GM12875 (cell line): ENCODE measurements at regions not wholly inside any gene's neighbourhood (a gene's known extent, or its start where the extent isn't known, plus 50 kb on each side); places are given as distances from the start of the nearest gene placed in this dataset.

Experiments used
- H3K4me3 ChIP-seq: one replicate; pipeline ENCODE4 v1.5.1; 2011; ENCODE audit warnings: low read depth, low read length, control low read depth
- CTCF ChIP-seq: IDR thresholded peaks from 2 replicates; pipeline ENCODE4 v1.5.1; 2011; ENCODE audit warnings: low read depth, mild to moderate bottlenecking, control low read depth, inconsistent platforms, low read length, moderate library complexity, borderline replicate concordance; ENCODE audit not compliant: insufficient read depth

GRCh38 chr22:44616882-44617655 lies 84.9 kb upstream of the PRR5 start:
- TF ChIP-seq CTCF, result no peak
- no peak overlapping the region for H3K4me3 ChIP-seq

- TF ChIP-seq CTCF, result no peak
- H3K4me3 ChIP-seq, result no peak overlapping the region
Observed at GRCh38 chr22:44616461-44616860, 85.5 kb upstream of the PRR5 start.

- TF ChIP-seq CTCF, result no peak
- no peak overlapping the region for H3K4me3 ChIP-seq
Observed at GRCh38 chr22:44615602-44616180, 86.3 kb upstream of the PRR5 start.

GRCh38 chr22:44615146-44615545 lies 86.9 kb upstream of the PRR5 start:
- TF ChIP-seq CTCF, result no peak
- no peak overlapping the region for H3K4me3 ChIP-seq

- no peak overlapping the region for H3K4me3 ChIP-seq
Observed at GRCh38 chr22:44613196-44613595, 88.8 kb upstream of the PRR5 start.

GRCh38 chr22:44611880-44612496 lies 90.0 kb upstream of the PRR5 start:
- TF ChIP-seq CTCF, result no peak

More at GRCh38 chr22:44613196-44613595, 88.8 kb upstream of the PRR5 start:
- no peak for TF ChIP-seq CTCF

More at GRCh38 chr22:44611880-44612496, 90.0 kb upstream of the PRR5 start:
- no peak overlapping the region for H3K4me3 ChIP-seq
